ENCODE measurements at regions not wholly inside any gene's neighbourhood (a gene's known extent, or its start where the extent isn't known, plus 50 kb on each side); places are given as distances from the start of the nearest gene placed in this dataset.

GRCh38 chr4:63583007-63583406 is 826.2 kb downstream of the TECRL start:
- ChIA-PET CTCF (interaction anchor here (0.8 kb wide), 1 partner anchor 421 kb away, joined by 3 read pairs; no protein-coding TSS in a partner anchor), POLR2A (no interaction called here)
- H3K27me3 Mint-ChIP-seq, result no peaks in the 10 kb centered on the region
- H3K9me3 Mint-ChIP-seq (ENCODE audit: low read depth), result peaks cover 8% of the 10 kb centered on the region
- no peaks in the 10 kb centered on the region for H3K36me3 Mint-ChIP-seq (ENCODE audit: low read depth)
- ATAC-seq (no peak), DNase-seq (no peak)
- H3K27ac Mint-ChIP-seq, result no peak overlapping the region
- intact Hi-C loops (cut with DNase I, micrococcal nuclease), result no loop called here
- no peak overlapping the region for H3K4me3 Mint-ChIP-seq
- H3K4me1 Mint-ChIP-seq, result no peaks in the 10 kb centered on the region

GRCh38 chr4:63580796-63581475 is 828.3 kb downstream of the TECRL start:
- intact Hi-C loops (cut with DNase I, micrococcal nuclease), result no loop called here
- no peak overlapping the region for H3K27ac Mint-ChIP-seq
- ATAC-seq (no peak), DNase-seq (no peak)
- H3K36me3 Mint-ChIP-seq (ENCODE audit: low read depth), result no peaks in the 10 kb centered on the region
- H3K27me3 Mint-ChIP-seq, result no peaks in the 10 kb centered on the region
- POLR2A ChIA-PET, result no interaction called here
- no peak overlapping the region for H3K4me3 Mint-ChIP-seq
- CTCF ChIA-PET, result no interaction called here
- H3K4me1 Mint-ChIP-seq, result no peaks in the 10 kb centered on the region
- H3K9me3 Mint-ChIP-seq (ENCODE audit: low read depth), result peaks cover 10% of the 10 kb centered on the region

GRCh38 chr4:63578383-63578782 is 830.9 kb downstream of the TECRL start:
- peaks cover 10% of the 10 kb centered on the region for H3K9me3 Mint-ChIP-seq (ENCODE audit: low read depth)
- CTCF ChIA-PET, result no interaction called here
- no peak overlapping the region for H3K27ac Mint-ChIP-seq
- no peak overlapping the region for H3K4me3 Mint-ChIP-seq
- intact Hi-C loops (cut with DNase I, micrococcal nuclease), result no loop called here
- no peaks in the 10 kb centered on the region for H3K36me3 Mint-ChIP-seq (ENCODE audit: low read depth)
- ATAC-seq (no peak), DNase-seq (no peak)
- POLR2A ChIA-PET, result no interaction called here
- H3K4me1 Mint-ChIP-seq, result no peaks in the 10 kb centered on the region
- no peaks in the 10 kb centered on the region for H3K27me3 Mint-ChIP-seq

GRCh38 chr4:63566658-63567057 is 842.6 kb downstream of the TECRL start:
- no peaks in the 10 kb centered on the region for H3K36me3 Mint-ChIP-seq (ENCODE audit: low read depth)
- ChIA-PET CTCF (no interaction called here), POLR2A (no interaction called here)
- H3K4me1 Mint-ChIP-seq, result no peaks in the 10 kb centered on the region
- ATAC-seq (no peak), DNase-seq (no peak)
- H3K27me3 Mint-ChIP-seq, result no peaks in the 10 kb centered on the region
- no peak overlapping the region for H3K4me3 Mint-ChIP-seq
- H3K9me3 Mint-ChIP-seq (ENCODE audit: low read depth), result peaks cover 7% of the 10 kb centered on the region
- intact Hi-C loops (cut with DNase I, micrococcal nuclease), result no loop called here
- no peak overlapping the region for H3K27ac Mint-ChIP-seq

GRCh38 chr4:63563288-63564014 is 845.8 kb downstream of the TECRL start:
- no peaks in the 10 kb centered on the region for H3K27me3 Mint-ChIP-seq
- H3K36me3 Mint-ChIP-seq (ENCODE audit: low read depth), result no peaks in the 10 kb centered on the region
- H3K27ac Mint-ChIP-seq, result no peak overlapping the region
- peaks cover 9% of the 10 kb centered on the region for H3K9me3 Mint-ChIP-seq (ENCODE audit: low read depth)
- no peaks in the 10 kb centered on the region for H3K4me1 Mint-ChIP-seq
- DNase-seq (no peak), ATAC-seq (no peak)
- intact Hi-C loops (cut with DNase I, micrococcal nuclease), result no loop called here
- ChIA-PET POLR2A (no interaction called here), CTCF (interaction anchor here (0.6 kb wide), 1 partner anchor 17 kb away, joined by 3 read pairs; no protein-coding TSS in a partner anchor)
- H3K4me3 Mint-ChIP-seq, result no peak overlapping the region

GRCh38 chr4:63558709-63559108 is 850.5 kb downstream of the TECRL start:
- intact Hi-C loops (cut with DNase I, micrococcal nuclease), result no loop called here
- Mint-ChIP-seq H3K4me1 (no peaks in the 10 kb centered on the region), H3K27ac (no peak overlapping the region), H3K9me3 (ENCODE audit: low read depth) (peaks cover 12% of the 10 kb centered on the region), H3K36me3 (ENCODE audit: low read depth) (no peaks in the 10 kb centered on the region), H3K27me3 (no peaks in the 10 kb centered on the region), H3K4me3 (no peak overlapping the region)
- POLR2A ChIA-PET, result no interaction called here
- CTCF ChIA-PET, result no interaction called here
- DNase-seq, result no peak
- ATAC-seq, result no peak

GRCh38 chr4:63556332-63556731 is 852.9 kb downstream of the TECRL start:
- CTCF ChIA-PET, result no interaction called here

GRCh38 chr4:63553123-63553522 is 856.1 kb downstream of the TECRL start:
- no peak for DNase-seq
- H3K9me3 Mint-ChIP-seq (ENCODE audit: low read depth), result peaks cover 14% of the 10 kb centered on the region
- intact Hi-C loops (cut with DNase I, micrococcal nuclease), result no loop called here
- ATAC-seq, result no peak
- ChIA-PET POLR2A (no interaction called here), CTCF (no interaction called here)
- no peak overlapping the region for H3K4me3 Mint-ChIP-seq
- H3K4me1 Mint-ChIP-seq, result no peaks in the 10 kb centered on the region
- H3K27me3 Mint-ChIP-seq, result no peaks in the 10 kb centered on the region
- no peak overlapping the region for H3K27ac Mint-ChIP-seq
- H3K36me3 Mint-ChIP-seq (ENCODE audit: low read depth), result no peaks in the 10 kb centered on the region

More at GRCh38 chr4:63556332-63556731, 852.9 kb downstream of the TECRL start:
- H3K36me3 Mint-ChIP-seq (ENCODE audit: low read depth), result no peaks in the 10 kb centered on the region
- POLR2A ChIA-PET, result no interaction called here
- intact Hi-C loops (cut with DNase I, micrococcal nuclease), result no loop called here
- ATAC-seq (no peak), DNase-seq (no peak)
- no peak overlapping the region for H3K27ac Mint-ChIP-seq
- H3K4me1 Mint-ChIP-seq, result no peaks in the 10 kb centered on the region
- H3K9me3 Mint-ChIP-seq (ENCODE audit: low read depth), result peaks cover 18% of the 10 kb centered on the region
- no peaks in the 10 kb centered on the region for H3K27me3 Mint-ChIP-seq
- H3K4me3 Mint-ChIP-seq, result no peak overlapping the region

GRCh38 chr4:63541828-63542227 is 867.4 kb downstream of the TECRL start:
- DNase-seq, result no peak
- Mint-ChIP-seq H3K9me3 (ENCODE audit: low read depth) (peaks cover 12% of the 10 kb centered on the region), H3K36me3 (ENCODE audit: low read depth) (no peaks in the 10 kb centered on the region), H3K27ac (no peak overlapping the region), H3K4me3 (no peak overlapping the region), H3K27me3 (no peaks in the 10 kb centered on the region), H3K4me1 (no peaks in the 10 kb centered on the region)
- ChIA-PET CTCF (interaction anchor here (0.5 kb wide), 1 partner anchor 65 kb away, joined by 4 read pairs; no protein-coding TSS in a partner anchor), POLR2A (no interaction called here)
- intact Hi-C loops (cut with DNase I, micrococcal nuclease), result no loop called here
- ATAC-seq, result no peak

GRCh38 chr4:63529581-63530337 is 879.5 kb downstream of the TECRL start:
- Mint-ChIP-seq H3K9me3 (ENCODE audit: low read depth) (peaks cover 1% of the 10 kb centered on the region), H3K27me3 (no peaks in the 10 kb centered on the region), H3K4me3 (no peak overlapping the region), H3K36me3 (ENCODE audit: low read depth) (no peaks in the 10 kb centered on the region), H3K4me1 (no peaks in the 10 kb centered on the region), H3K27ac (no peak overlapping the region)
- intact Hi-C loops (cut with DNase I, micrococcal nuclease), result no loop called here
- ATAC-seq (no peak), DNase-seq (no peak)
- ChIA-PET CTCF (no interaction called here), POLR2A (no interaction called here)

- H3K27me3 Mint-ChIP-seq, result no peaks in the 10 kb centered on the region
- no peaks in the 10 kb centered on the region for H3K36me3 Mint-ChIP-seq (ENCODE audit: low read depth)
- H3K27ac Mint-ChIP-seq, result no peak overlapping the region
- intact Hi-C loops (cut with DNase I, micrococcal nuclease), result no loop called here
- DNase-seq (no peak), ATAC-seq (no peak)
- ChIA-PET POLR2A (no interaction called here), CTCF (no interaction called here)
- peaks cover 1% of the 10 kb centered on the region for H3K9me3 Mint-ChIP-seq (ENCODE audit: low read depth)
- H3K4me3 Mint-ChIP-seq, result no peak overlapping the region
- H3K4me1 Mint-ChIP-seq, result no peaks in the 10 kb centered on the region
These were observed 880.8 kb downstream of the TECRL start for GRCh38 chr4:63528256-63528991.

Data from activated CD4-positive, alpha-beta T cell treated with anti-CD3 and anti-CD28 coated beads for 36 hours (primary cell).